PFSK-1 (cell line): ENCODE measurements at regions not wholly inside any gene's neighbourhood (a gene's known extent, or its start where the extent isn't known, plus 50 kb on each side); places are given as distances from the start of the nearest gene placed in this dataset.

Source experiments
- FOXP2 ChIP-seq: optimal IDR thresholded peaks from 2 replicates; pipeline ENCODE3; 2011; ENCODE audit warnings: borderline replicate concordance, control low read depth, inconsistent platforms; ENCODE audit not compliant: insufficient read depth; ENCODE audit errors: extremely low read length, extremely low read depth
- POLR2AphosphoS5 ChIP-seq: IDR thresholded peaks from 2 replicates; pipeline ENCODE4 v1.6.1; 2012; ENCODE audit warnings: low read depth, mild to moderate bottlenecking, control low read depth, low read length, moderate library complexity
- TAF1 ChIP-seq: IDR thresholded peaks from 2 replicates; pipeline ENCODE4 v1.6.1; 2012; ENCODE audit warnings: low read length, control low read depth, borderline replicate concordance; ENCODE audit not compliant: insufficient read depth
- TF ChIP-seq, protein P1 (sequence below), 2 experiments: IDR thresholded peaks; 2 replicates each; pipeline versions ENCODE4 v1.6.1 to v1.8.0; 2011 to 2012; ENCODE audit warnings: low read depth in 2 of 2, low read length in 2 of 2, control low read depth in 1 of 2, inconsistent platforms in 1 of 2, mild to moderate bottlenecking in 1 of 2, moderate library complexity in 1 of 2; ENCODE audit not compliant: insufficient read depth in 1 of 2

DNA sequence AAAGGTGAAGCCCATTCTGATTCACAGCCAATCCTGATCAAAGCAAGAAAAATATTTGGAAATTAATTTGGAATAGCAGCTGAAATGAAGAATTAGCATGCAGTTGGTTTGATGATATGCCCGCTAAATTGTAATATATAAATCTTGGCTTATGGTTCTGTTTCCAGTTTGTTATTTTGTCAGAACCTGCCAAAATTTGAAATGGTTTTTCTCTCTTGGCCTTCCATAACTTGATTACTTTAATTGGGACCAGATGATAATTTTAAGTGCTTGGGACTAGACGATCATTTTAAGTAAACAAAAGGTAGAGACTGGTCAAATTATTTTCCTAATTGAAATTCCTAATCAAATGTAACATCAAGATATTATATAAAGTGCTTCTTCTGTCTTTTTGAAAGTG, 842.4 kb downstream of the TBL1XR1 start:
- TF ChIP-seq TAF1 (no peak), FOXP2 (no peak), POLR2AphosphoS5 (no peak)
- TF ChIP-seq, protein P1, sequence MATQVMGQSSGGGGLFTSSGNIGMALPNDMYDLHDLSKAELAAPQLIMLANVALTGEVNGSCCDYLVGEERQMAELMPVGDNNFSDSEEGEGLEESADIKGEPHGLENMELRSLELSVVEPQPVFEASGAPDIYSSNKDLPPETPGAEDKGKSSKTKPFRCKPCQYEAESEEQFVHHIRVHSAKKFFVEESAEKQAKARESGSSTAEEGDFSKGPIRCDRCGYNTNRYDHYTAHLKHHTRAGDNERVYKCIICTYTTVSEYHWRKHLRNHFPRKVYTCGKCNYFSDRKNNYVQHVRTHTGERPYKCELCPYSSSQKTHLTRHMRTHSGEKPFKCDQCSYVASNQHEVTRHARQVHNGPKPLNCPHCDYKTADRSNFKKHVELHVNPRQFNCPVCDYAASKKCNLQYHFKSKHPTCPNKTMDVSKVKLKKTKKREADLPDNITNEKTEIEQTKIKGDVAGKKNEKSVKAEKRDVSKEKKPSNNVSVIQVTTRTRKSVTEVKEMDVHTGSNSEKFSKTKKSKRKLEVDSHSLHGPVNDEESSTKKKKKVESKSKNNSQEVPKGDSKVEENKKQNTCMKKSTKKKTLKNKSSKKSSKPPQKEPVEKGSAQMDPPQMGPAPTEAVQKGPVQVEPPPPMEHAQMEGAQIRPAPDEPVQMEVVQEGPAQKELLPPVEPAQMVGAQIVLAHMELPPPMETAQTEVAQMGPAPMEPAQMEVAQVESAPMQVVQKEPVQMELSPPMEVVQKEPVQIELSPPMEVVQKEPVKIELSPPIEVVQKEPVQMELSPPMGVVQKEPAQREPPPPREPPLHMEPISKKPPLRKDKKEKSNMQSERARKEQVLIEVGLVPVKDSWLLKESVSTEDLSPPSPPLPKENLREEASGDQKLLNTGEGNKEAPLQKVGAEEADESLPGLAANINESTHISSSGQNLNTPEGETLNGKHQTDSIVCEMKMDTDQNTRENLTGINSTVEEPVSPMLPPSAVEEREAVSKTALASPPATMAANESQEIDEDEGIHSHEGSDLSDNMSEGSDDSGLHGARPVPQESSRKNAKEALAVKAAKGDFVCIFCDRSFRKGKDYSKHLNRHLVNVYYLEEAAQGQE (IDR thresholded peaks at IDR 0.05; ENCODE audit: insufficient read depth in 1 of 2, low read depth in 2 of 2, low read length in 2 of 2), result no peak
